ENCODE measurements at regions not wholly inside any gene's neighbourhood (a gene's known extent, or its start where the extent isn't known, plus 50 kb on each side); places are given as distances from the start of the nearest gene placed in this dataset.

- WGBS, 2 donors = 90% methylated on average over 4 of the region's 4 CpGs
- ATAC-seq (ENCODE audit: low FRiP score) (no peak), DNase-seq (no peak)
- peaks cover 2% of the 10 kb centered on the region for H3K9me3 ChIP-seq (ENCODE audit: control insufficient read depth, low read length)
- intact Hi-C loops (cut with DNase I) = no loop called here
- H3K4me1 ChIP-seq (ENCODE audit: control insufficient read depth in 1 of 2, insufficient read depth in 2 of 2, low read length in 2 of 2) = no peaks in the 10 kb centered on the region
- H3K4me3 ChIP-seq (ENCODE audit: low read length in 2 of 2) = no peak overlapping the region
- H3K27me3 ChIP-seq (ENCODE audit: control insufficient read depth in 1 of 2, insufficient read depth in 2 of 2, low read length in 1 of 2) = no peaks in the 10 kb centered on the region
- no peak overlapping the region for H3K27ac ChIP-seq (ENCODE audit: low read depth in 1 of 2, low read length in 2 of 2)
- H3K36me3 ChIP-seq (ENCODE audit: control insufficient read depth in 1 of 2, insufficient read depth in 2 of 2, low read length in 1 of 2) = no peaks in the 10 kb centered on the region
These were observed 59.4 kb upstream of the DNAH5 start for GRCh38 chr5:14003936-14004335.

DNA sequence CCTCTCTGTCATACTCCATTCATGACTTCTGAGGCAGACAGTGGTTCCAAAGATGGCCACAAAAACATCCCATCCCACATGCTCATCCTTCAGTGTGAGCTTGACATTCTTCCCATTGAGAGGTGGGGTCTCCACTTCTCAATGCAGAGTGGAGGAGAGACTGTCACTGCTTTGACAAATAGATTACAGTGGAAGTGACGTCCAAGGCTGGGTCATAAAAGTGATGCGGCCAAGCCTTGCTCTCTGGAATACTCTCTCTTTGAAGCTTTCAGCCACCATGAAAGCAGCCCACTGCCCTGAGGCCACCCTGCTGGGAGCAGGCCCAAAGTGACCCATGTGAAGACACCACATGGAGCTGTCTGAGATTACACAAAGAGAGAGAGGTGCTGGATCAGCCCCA, 59.0 kb upstream of the DNAH5 start:
- 88 to 94% methylated on average over 2 of the region's 2 CpGs for WGBS, 2 donors
- no peak overlapping the region for H3K27ac ChIP-seq (ENCODE audit: low read depth in 1 of 2, low read length in 2 of 2)
- no peak for DNase-seq
- intact Hi-C loops (cut with DNase I) = no loop called here
- no peaks in the 10 kb centered on the region for H3K27me3 ChIP-seq (ENCODE audit: control insufficient read depth in 1 of 2, insufficient read depth in 2 of 2, low read length in 1 of 2)
- no peaks in the 10 kb centered on the region for H3K36me3 ChIP-seq (ENCODE audit: control insufficient read depth in 1 of 2, insufficient read depth in 2 of 2, low read length in 1 of 2)
- no peak for ATAC-seq (ENCODE audit: low FRiP score)
- no peaks in the 10 kb centered on the region for H3K4me1 ChIP-seq (ENCODE audit: control insufficient read depth in 1 of 2, insufficient read depth in 2 of 2, low read length in 2 of 2)
- H3K9me3 ChIP-seq (ENCODE audit: control insufficient read depth, low read length) = peaks cover 2% of the 10 kb centered on the region
- H3K4me3 ChIP-seq (ENCODE audit: low read length in 2 of 2) = no peak overlapping the region

- H3K4me3 ChIP-seq (ENCODE audit: low read length in 2 of 2) = no peak overlapping the region
- H3K27me3 ChIP-seq (ENCODE audit: control insufficient read depth in 1 of 2, insufficient read depth in 2 of 2, low read length in 1 of 2) = no peaks in the 10 kb centered on the region
- H3K36me3 ChIP-seq (ENCODE audit: control insufficient read depth in 1 of 2, insufficient read depth in 2 of 2, low read length in 1 of 2) = no peaks in the 10 kb centered on the region
- H3K4me1 ChIP-seq (ENCODE audit: control insufficient read depth in 1 of 2, insufficient read depth in 2 of 2, low read length in 2 of 2) = no peaks in the 10 kb centered on the region
- H3K9me3 ChIP-seq (ENCODE audit: control insufficient read depth, low read length) = peaks cover 2% of the 10 kb centered on the region
- DNase-seq = no peak
- no peak for ATAC-seq (ENCODE audit: low FRiP score)
- intact Hi-C loops (cut with DNase I) = loop anchor here in 1 of 2 donors (5.0 to 10.0 kb wide), 2 partner anchors 284 to 347 kb away; no protein-coding TSS in a partner anchor
- 61 to 65% methylated on average over 4 of the region's 4 CpGs for WGBS, 2 donors
- H3K27ac ChIP-seq (ENCODE audit: low read depth in 1 of 2, low read length in 2 of 2) = no peak overlapping the region
These were observed 53.8 kb upstream of the DNAH5 start for GRCh38 chr5:13998254-13998653.

GRCh38 chr5:13997514-13997913, 53.0 kb upstream of the DNAH5 start:
- H3K27me3 ChIP-seq (ENCODE audit: control insufficient read depth in 1 of 2, insufficient read depth in 2 of 2, low read length in 1 of 2) = no peaks in the 10 kb centered on the region
- ATAC-seq (ENCODE audit: low FRiP score) (no peak), DNase-seq (no peak)
- no peaks in the 10 kb centered on the region for H3K4me1 ChIP-seq (ENCODE audit: control insufficient read depth in 1 of 2, insufficient read depth in 2 of 2, low read length in 2 of 2)
- peaks cover 2% of the 10 kb centered on the region for H3K9me3 ChIP-seq (ENCODE audit: control insufficient read depth, low read length)
- no peaks in the 10 kb centered on the region for H3K36me3 ChIP-seq (ENCODE audit: control insufficient read depth in 1 of 2, insufficient read depth in 2 of 2, low read length in 1 of 2)
- intact Hi-C loops (cut with DNase I) = loop anchor here in 1 of 2 donors (5.0 to 10.0 kb wide), 2 partner anchors 285 to 347 kb away; no protein-coding TSS in a partner anchor
- WGBS, 2 donors = 96 to 97% methylated on average over 2 of the region's 2 CpGs
- no peak overlapping the region for H3K27ac ChIP-seq (ENCODE audit: low read depth in 1 of 2, low read length in 2 of 2)
- H3K4me3 ChIP-seq (ENCODE audit: low read length in 2 of 2) = no peak overlapping the region

GRCh38 chr5:13994621-13995253, 50.2 kb upstream of the DNAH5 start:
- H3K36me3 ChIP-seq (ENCODE audit: control insufficient read depth in 1 of 2, insufficient read depth in 2 of 2, low read length in 1 of 2) = no peaks in the 10 kb centered on the region
- no peaks in the 10 kb centered on the region for H3K4me1 ChIP-seq (ENCODE audit: control insufficient read depth in 1 of 2, insufficient read depth in 2 of 2, low read length in 2 of 2)
- ATAC-seq (ENCODE audit: low FRiP score) (no peak), DNase-seq (no peak)
- no peak overlapping the region for H3K4me3 ChIP-seq (ENCODE audit: low read length in 2 of 2)
- H3K27me3 ChIP-seq (ENCODE audit: control insufficient read depth in 1 of 2, insufficient read depth in 2 of 2, low read length in 1 of 2) = no peaks in the 10 kb centered on the region
- H3K27ac ChIP-seq (ENCODE audit: low read depth in 1 of 2, low read length in 2 of 2) = no peak overlapping the region
- peaks cover 2% of the 10 kb centered on the region for H3K9me3 ChIP-seq (ENCODE audit: control insufficient read depth, low read length)
- 35 to 45% methylated on average over 9 of the region's 9 CpGs for WGBS, 2 donors
- intact Hi-C loops (cut with DNase I) = loop anchor here in 1 of 2 donors (5.0 to 10.0 kb wide), 2 partner anchors 288 to 350 kb away; no protein-coding TSS in a partner anchor

Measured in aorta (tissue), 5 donors.